Myocyte (in vitro differentiated cells): ENCODE measurements at regions not wholly inside any gene's neighbourhood (a gene's known extent, or its start where the extent isn't known, plus 50 kb on each side); places are given as distances from the start of the nearest gene placed in this dataset.
"Not testable (repeated sequence)": the region's sequence is repeated elsewhere in the genome, so short reads cannot be mapped to it uniquely, and the experiment has no call there.

Source experiments
- DNase-seq: peaks from one replicate; pipeline ENCODE4 v3.0.0-alpha.2; 2012; ENCODE audit warnings: low read depth

- peak; percentile 44 for DNase-seq
These were observed 62.6 kb upstream of the EN2 start for GRCh38 chr7:155395176-155395797.

DNA sequence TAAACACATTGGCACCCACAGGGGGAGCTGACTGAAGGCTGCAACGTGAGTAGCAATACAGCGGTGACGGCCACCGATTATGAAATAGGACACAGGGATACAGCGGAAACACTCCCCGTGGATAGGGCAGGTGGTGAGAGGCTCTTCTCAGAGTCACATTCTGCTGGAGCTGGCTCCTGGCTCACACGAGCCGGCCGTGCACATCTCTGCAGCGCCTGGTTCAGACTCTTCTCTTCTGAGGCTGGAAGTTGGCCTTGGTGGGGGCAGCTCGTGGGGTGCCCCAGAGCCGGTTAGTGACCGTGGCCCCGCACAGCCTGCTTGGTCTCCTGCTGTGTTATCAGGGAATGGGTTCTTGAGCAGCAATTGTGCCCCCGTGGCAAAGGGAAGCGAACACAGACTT lies 61.3 kb upstream of the EN2 start:
- no peak for DNase-seq

DNA sequence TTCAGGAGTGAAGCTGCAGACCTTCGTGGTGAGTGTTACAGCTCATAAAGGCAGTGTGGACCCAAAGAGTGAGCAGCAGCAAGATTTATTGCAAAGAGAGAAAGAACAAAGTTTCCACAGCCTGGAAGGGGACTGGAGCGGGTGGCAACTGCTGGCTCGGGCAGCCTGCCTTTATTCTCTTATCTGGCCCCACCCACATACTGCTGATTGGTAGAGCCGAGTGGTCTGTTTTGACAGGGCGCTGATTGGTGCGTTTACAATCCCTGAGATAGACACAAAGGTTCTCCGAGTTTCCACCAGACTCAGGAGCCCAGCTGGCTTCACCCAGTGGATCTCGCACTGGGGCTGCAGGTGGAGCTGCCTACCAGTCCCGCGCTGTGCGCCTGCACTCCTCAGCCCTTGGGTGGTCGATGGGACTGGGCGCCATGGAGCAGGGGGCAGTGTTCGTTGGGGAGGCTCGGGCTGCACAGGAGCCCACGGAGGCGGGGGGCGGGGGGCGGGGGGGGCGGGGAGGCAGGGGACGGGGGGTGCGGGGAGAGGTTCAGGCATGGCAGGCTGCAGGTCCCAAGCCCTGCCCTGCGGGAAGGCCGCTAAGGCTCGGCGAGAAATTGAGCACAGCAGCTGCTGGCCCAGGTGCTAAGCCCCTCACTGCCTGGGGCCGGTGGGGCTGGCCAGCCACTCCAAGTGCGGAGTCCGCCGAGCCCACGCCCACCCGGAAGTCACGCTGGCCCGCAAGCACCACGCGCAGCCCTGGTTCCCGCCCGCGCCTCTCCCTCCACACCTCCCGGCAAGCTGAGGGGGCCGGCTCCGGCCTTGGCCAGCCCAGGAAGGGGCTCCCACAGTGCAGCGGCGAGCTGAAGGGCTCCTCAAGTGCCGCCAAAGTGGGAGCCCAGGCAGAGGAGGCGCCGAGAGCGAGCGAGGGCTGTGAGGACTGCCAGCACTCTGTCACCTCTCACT lies 59.9 kb upstream of the EN2 start:
- not testable (repeated sequence) for DNase-seq

DNA sequence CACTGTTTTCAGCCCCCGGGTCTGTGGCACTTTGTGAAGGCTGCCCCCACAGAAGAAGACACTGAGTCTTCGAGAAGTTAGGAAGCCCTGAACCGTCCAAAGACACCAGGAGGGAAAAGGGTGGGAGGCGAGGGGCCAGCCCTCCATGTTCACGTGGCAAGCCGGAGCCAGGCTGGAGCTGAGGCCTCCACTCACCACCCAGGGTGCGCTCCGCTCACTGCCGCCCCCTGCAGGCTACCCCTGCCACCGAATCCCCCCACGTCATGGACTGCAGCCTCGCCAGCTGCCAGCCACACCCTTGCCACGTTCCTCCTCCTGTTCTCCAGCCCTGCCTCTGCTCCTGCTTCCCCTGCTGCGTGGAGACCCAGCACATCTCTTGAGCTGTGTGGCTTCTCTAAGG lies 59.0 kb upstream of the EN2 start:
- DNase-seq = no peak

- no peak for DNase-seq
These were observed 58.4 kb upstream of the EN2 start for GRCh38 chr7:155399577-155399976.

DNA sequence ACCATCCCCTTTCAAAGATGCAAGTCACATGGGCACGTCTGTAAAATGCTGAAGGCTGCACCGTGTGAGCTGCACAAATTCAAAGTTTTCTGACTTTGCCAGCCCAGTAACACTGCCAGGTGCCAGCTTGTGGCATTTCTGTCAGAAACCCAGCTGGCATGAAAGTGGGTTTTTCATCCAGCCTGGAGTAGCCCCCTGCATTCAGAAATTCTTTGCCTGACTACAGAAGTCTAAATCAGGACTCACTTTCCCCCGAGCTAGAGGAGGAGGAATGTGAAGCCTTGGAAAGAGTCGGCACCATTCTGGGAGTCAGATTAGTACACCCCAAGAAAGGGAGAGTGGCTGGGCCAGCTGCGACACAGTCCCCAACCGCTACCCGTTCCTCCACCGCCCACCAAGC lies 56.7 kb upstream of the EN2 start:
- peak; percentile 69 for DNase-seq

GRCh38 chr7:155401884-155402283 lies 56.0 kb upstream of the EN2 start:
- DNase-seq = no peak

GRCh38 chr7:155402941-155403340 lies 55.0 kb upstream of the EN2 start:
- no peak for DNase-seq

- DNase-seq = no peak
These were observed 53.0 kb upstream of the EN2 start for GRCh38 chr7:155404976-155405375.

DNA sequence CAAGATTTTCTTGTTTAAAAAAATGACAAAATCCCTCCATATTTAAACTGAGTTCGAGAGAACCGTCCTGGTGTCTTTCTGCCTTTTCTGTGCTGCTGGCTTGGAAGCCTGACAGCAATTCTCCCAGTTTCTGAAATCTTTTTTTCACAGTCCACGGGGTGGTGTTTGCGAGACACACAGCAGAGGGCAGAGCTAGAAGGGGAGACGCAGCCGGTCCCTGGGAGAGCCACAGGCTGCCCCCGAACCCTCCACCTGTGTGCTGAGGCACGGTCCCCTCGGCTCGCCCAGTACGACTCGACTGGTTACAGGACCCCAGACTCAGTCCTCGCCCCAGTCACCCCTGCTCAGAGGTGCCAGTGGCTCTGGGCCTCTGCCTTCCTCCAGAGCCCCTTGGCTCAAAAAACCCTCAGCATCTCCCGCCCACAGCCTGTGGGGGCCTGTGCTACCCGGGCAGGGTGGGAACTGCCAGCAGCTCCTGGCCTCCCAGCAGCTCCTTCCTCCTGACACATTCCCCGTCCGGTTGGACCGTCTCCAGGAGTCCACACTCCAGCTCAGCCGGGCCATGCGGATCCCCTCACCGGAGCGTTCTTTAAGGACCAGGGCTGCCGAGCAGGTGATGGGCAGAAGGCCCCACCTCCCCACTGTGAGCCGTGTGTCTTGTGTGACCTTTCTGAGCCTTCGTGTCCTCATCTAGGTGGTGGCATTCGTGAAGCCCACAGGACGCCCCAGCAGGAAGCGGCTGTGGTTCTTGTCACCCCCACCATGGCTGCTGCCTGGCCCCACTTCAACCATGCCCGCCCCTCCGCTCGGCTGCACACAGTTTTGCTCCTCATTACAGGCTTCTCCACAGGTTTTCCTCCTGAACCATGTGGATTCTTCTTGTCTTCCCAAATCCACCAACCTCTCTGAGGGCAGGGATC lies 52.3 kb upstream of the EN2 start:
- DNase-seq = peak; percentile 35

DNA sequence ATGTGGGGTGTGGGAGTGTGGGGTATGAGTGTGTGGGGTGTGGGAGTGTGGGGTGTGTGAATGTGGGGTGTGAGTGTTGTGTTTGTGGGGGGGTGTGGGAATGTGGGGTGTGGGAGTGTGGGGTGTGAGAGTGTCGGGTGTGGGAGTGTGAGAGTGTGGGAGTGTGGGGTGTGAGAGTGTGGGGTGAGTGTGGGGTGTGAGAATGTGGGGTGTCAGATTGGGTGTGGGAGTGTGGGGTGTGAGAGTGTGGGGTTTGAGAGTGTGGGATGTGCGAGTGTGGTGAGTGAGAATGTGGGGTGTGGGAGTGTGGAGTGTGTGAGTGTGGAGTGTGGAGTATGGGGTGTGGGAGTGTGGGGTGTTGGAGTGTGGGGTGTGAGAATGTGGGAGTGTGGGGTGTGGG lies 50.1 kb upstream of the EN2 start:
- DNase-seq = no peak
